HG03095 (cell line): ENCODE measurements at regions not wholly inside any gene's neighbourhood (a gene's known extent, or its start where the extent isn't known, plus 50 kb on each side); places are given as distances from the start of the nearest gene placed in this dataset.

Source experiments
- ATAC-seq: cut with Tn5 transposase; IDR thresholded peaks from one replicate; pipeline ENCODE4 v1.9.1; 2021; ENCODE audit warnings: moderate library complexity; ENCODE audit not compliant: unreplicated experiment

DNA sequence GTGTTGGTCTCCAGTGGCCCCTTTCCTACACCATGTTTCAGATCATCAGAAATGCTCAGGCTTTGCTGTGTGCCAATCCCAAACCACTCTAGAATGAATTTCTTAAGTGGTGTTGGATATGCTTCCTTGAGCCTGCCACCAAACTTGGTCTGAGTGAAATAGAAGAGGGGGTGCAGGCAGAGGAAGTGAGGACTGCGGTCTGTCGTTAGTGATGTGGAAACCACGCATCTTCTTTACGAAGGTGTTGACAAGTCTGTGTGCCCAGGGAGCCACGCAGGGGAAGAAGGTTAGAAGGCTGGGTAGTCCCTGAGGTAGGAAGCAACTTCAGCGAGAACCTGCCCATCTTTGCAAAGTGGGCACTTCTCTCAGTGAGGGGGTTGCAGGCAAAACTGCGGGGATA lies 187.4 kb upstream of the NAV2 start:
- no peak for ATAC-seq

GRCh38 chr11:19524171-19524671 lies 188.4 kb upstream of the NAV2 start:
- no peak for ATAC-seq

- ATAC-seq, result no peak
These were observed 192.0 kb upstream of the NAV2 start for GRCh38 chr11:19520681-19521080.

GRCh38 chr11:19519912-19520641 lies 192.6 kb upstream of the NAV2 start:
- no peak for ATAC-seq

DNA sequence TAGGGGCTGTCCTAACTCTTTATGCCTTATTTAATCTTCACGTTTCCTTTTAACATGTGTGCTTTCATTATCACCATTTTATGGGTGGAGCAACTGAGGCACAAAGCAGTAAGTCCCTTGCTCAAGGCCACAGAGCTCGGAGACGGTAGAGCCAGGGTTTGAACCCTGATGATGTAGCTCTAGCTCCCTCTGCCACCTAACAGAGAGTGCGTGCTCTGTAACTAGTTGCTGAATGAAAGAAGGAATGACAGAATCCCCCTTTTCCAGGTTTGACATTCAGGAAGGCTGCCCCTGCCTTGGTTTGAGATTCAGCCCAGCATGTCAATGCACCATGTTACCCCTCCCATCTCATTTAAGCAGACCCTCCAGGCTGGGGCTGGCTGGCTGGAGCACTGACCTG lies 193.3 kb upstream of the NAV2 start:
- ATAC-seq, result no peak

- no peak for ATAC-seq
These were observed 199.4 kb upstream of the NAV2 start for GRCh38 chr11:19513253-19513652.

GRCh38 chr11:19512618-19513017 lies 200.0 kb upstream of the NAV2 start:
- no peak for ATAC-seq

DNA sequence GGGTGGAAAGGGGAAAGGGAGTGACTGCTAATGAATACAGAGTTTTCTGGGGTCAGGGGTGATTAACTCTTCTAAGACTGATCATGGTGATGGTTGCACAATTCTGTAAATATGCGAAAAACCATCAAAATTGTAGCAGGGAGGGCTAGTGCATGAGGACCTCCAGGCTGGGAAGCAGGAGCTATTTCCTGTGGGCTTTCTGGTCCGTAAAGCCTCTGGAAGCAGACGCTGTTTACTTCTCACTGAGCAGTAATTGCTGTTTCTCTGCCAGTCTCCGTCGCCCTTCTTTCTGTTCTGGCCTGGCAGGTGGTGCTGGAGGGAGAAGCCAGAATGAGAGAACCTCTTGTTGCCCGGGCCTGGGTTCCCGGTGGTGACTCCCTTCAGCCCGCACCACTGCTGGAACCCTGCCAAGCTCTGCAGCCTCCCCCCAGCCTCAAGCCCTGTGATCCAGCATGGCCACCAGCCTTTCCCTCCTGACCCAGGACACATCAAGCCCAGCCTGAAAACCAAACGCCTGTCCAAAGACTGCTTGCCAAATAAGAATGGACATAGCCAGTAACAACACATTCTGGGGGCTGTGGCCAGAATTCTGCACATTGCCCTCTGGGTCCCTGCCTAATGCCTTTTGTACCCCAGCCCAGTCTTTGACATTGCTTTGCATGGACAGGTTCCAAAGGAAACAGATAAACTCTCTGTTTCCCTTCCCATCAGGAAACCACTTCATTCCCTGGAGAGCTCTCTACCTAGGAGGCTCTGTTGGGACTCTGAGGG lies 201.0 kb upstream of the NAV2 start:
- no peak for ATAC-seq

DNA sequence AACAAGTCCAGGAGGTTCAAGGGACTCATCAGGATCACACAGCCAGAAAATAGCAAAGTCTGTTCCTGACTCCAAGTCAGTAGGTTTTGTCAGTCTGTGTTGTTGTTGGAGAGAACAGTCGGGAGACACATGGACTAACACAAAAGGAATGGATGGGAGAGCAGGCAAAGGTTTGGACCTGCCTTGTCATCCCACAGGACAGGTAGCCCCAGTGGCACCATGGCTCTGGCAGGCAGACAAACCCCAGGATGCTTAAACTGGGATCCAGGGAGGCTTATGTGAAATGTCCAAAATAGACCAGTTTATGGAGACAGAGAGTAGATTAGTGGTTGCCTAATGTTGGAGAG lies 201.6 kb upstream of the NAV2 start:
- ATAC-seq, result no peak

DNA sequence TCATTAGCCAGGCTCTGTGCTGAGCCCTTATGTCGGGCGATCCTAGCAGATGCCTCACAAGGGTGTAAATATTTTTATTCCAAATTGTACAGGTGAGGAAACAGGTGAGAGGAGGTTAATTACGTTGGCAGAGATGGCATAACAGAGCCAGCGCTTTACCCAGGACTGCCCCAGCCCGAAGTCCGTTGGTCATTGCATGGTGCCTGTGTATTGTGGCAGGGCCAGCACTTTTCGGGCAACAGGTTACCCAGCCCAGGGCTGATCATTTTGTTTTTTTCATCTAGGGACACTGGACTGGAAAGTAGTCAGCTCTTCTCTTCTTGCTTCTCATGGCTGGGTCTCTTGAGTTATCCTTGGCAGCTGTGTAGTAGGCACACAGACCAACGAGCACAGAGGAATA lies 202.2 kb upstream of the NAV2 start:
- ATAC-seq, result no peak

GRCh38 chr11:19509215-19509614 lies 203.4 kb upstream of the NAV2 start:
- no peak for ATAC-seq

DNA sequence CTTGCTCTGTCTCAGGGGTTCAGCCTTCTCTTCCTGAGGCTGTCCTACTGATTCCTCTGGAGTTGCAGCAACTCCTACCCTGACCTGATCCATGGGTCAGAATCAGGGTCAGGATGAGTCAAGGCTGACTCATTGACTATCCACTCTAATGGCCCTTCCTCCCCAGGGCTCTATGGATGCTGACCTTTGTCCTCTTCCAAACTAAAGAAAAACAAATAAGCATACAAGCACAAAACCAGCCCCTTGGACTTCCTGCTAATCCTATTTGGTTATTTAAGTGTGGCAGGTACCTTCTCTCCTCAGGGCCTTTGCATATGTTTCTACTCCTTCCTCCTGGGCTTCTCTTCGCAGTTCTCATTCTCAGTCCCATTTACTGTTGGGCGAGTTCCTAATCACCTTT lies 204.5 kb upstream of the NAV2 start:
- no peak for ATAC-seq

GRCh38 chr11:19506816-19507486 lies 205.7 kb upstream of the NAV2 start:
- no peak for ATAC-seq

DNA sequence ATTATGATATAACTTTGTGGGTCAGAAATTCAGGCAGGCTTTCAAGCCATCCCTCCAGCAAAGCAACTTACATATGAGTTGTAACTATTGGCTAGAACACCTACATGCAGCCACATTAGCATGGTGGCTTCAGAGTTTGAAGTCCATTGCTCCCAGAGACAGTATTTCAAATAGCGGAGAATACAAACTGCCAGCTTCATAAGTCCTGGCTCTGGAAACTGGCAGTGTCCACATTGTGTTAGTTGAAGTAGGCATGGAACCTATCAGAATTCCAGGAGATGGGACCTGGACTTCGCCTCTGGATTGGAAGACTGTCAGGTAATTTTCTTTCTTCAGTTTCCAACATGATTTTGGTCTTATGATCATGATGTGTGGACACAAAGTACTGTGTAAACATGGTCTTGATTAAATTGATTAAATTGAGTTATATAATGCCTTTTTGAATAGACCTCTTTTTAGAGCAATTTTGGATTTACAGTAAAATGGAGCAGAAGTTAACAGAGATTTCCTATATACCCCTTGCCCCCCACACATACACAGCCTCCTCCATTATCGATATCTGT lies 209.9 kb upstream of the NAV2 start:
- ATAC-seq, result no peak

GRCh38 chr11:19501631-19502030 lies 211.0 kb upstream of the NAV2 start:
- ATAC-seq, result no peak

- no peak for ATAC-seq
These were observed 212.6 kb upstream of the NAV2 start for GRCh38 chr11:19499999-19500398.

DNA sequence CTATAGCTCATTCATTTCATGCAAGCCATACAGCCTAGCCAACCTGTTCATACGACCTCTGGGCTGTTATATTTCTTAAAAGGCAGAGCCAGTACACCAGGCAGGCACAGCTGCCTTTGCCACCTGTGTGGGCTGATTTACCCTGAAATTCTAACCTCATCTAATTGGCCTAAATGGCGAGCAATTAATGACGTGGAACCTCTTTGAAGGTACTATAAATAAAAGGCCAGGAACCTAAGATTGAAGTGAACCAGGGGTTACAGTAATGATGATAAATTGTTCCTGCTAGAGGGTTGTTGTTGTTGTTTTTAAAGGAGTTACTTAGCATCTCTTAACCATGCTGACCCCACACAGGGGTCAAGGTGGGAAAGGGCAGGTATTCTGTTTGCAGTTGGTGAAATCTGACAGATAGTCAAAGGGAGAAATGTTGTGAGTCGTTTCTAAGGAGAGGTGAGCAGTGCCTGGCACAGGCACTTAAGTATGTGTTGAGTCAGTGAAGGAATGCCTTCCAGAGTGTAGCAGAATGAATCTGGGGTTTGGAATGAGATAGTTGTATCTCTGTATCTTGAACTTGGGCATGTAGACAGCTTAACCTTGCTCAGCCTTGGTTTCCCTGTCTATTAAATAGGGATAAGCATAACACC lies 213.5 kb upstream of the NAV2 start:
- ATAC-seq, result no peak

GRCh38 chr11:19493446-19494213 lies 219.0 kb upstream of the NAV2 start:
- ATAC-seq, result no peak

GRCh38 chr11:19482319-19483100 lies 230.1 kb upstream of the NAV2 start:
- ATAC-seq, result no peak

DNA sequence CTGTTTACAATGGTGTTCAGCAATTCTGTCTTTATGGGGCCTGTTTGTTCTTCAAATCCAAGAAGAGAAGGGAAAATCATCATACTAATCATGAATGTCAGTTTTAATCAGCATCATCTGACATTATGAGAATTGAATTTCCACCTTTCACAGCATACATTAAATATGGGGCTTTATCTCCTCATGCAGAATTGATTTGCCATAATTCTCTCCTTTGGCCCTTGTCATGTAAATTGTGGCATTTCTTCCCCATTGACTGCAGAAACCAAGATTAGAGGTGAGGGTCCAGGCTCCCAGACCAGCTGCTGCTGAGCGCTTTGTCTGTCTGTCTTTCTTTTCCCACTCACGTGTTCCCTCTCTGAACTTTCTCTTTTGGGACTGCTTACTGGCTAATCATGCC lies 232.1 kb upstream of the NAV2 start:
- ATAC-seq, result no peak
